Ovary (tissue), 7 donors: ENCODE measurements at regions not wholly inside any gene's neighbourhood (a gene's known extent, or its start where the extent isn't known, plus 50 kb on each side); places are given as distances from the start of the nearest gene placed in this dataset.

Source experiments
- DNase-seq, 5 donors: peaks; one replicate each; pipeline ENCODE4 v3.0.0-alpha.2; 2019 to 2020
- H3K27ac ChIP-seq, 2 donors: fragments of 200-600 bp; one replicate each; pipeline versions ENCODE4 v1.5.1 to v1.8.0; 2019 to 2022
- H3K27me3 ChIP-seq: fragments of 200-600 bp; one replicate; pipeline ENCODE4 v1.8.0; 2022
- H3K36me3 ChIP-seq: fragments of 200-600 bp; sonication (generic); one replicate; pipeline ENCODE4 v1.5.1; 2019
- H3K4me1 ChIP-seq: one replicate; pipeline ENCODE4 v1.8.1; 2013; ENCODE audit warnings: mild to moderate bottlenecking, moderate library complexity; ENCODE audit not compliant: insufficient read depth
- H3K4me3 ChIP-seq: fragments of 200-600 bp; sonication (generic); one replicate; pipeline ENCODE4 v1.5.1; 2017
- H3K9me3 ChIP-seq, 2 donors: fragments of 200-600 bp in 1 of 2; sonication (generic) in 1 of 2; one replicate each; pipeline versions ENCODE4 v1.5.1 to v1.8.1; 2013 to 2019; ENCODE audit warnings: mild to moderate bottlenecking in 1 of 2, moderate library complexity in 1 of 2
- EP300 ChIP-seq: sonication (generic); formaldehyde crosslinking; IDR thresholded peaks from one replicate; pipeline ENCODE4 v1.6.1; 2017; ENCODE audit warnings: antibody characterized with exemption
- POLR2A ChIP-seq: fragments of 450-650 bp; IDR thresholded peaks from one replicate; pipeline ENCODE4 v1.6.1; 2017; ENCODE audit warnings: antibody characterized with exemption, mild to moderate bottlenecking, moderate library complexity
- WGBS, 3 donors: extraction: QIAGEN DNeasy Blood & Tissue Kit in 1 of 3; methylation state at CpG; one replicate each; pipeline versions ENCODE4 v1.1.5 to v1.1.7; 2013 to 2017; 5-methylcytosine and 5-hydroxymethylcytosine counted together
- intact Hi-C, 4 donors: fragments of 100-400 bp; cut with DNase I; formaldehyde crosslinking; loops; one replicate each; pipeline versions ENCODE4 v1.11.0 to v1.15.1; 2022 to 2023
- TF ChIP-seq, protein P1 (sequence below), 3 donors: fragments of 450-650 bp in 2 of 3; fragments of 200-600 bp in 1 of 3; IDR thresholded peaks; one replicate each; pipeline versions ENCODE4 v1.5.1 to v1.8.0; 2016 to 2022; ENCODE audit warnings: antibody characterized with exemption in 3 of 3, mild to moderate bottlenecking in 1 of 3
- donor health status: DM: no; HTN: no; CAD: no; lungs with moderate emphysema.
- donor health status: DM: no; HTN: no; CAD: no.
- donor health status: Bipolar disorder and iron deficiency.
- donor health status: DM: no; HTN: no; CAD: no.
- donor health status: DM: yes; HTN: yes; CAD: no.

DNA sequence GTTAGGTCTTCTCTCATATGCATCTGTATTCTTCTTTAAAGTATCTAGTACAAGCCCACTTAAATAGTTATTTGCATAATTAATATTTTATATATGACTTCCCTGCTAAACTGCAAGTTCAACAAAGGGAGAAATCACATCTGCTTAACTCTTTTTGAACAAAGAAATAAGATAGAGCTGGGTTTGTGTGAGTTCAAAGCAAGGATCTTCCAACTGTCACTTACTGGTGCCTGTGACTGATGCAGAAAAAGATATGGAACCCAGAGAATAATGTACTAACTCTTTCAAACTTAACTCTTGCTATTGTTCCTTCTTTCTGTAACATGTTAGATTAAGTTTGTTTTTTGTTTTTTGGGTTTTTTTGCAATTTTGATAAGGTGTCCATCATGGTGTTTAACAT lies 71.3 kb upstream of the SP4 start:
- intact Hi-C loops = no loop called here
- no peaks in the 10 kb centered on the region for H3K4me1 ChIP-seq
- no peaks in the 10 kb centered on the region for H3K9me3 ChIP-seq
- no peak for TF ChIP-seq POLR2A
- no peak for TF ChIP-seq EP300
- TF ChIP-seq, protein P1, sequence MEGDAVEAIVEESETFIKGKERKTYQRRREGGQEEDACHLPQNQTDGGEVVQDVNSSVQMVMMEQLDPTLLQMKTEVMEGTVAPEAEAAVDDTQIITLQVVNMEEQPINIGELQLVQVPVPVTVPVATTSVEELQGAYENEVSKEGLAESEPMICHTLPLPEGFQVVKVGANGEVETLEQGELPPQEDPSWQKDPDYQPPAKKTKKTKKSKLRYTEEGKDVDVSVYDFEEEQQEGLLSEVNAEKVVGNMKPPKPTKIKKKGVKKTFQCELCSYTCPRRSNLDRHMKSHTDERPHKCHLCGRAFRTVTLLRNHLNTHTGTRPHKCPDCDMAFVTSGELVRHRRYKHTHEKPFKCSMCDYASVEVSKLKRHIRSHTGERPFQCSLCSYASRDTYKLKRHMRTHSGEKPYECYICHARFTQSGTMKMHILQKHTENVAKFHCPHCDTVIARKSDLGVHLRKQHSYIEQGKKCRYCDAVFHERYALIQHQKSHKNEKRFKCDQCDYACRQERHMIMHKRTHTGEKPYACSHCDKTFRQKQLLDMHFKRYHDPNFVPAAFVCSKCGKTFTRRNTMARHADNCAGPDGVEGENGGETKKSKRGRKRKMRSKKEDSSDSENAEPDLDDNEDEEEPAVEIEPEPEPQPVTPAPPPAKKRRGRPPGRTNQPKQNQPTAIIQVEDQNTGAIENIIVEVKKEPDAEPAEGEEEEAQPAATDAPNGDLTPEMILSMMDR (IDR thresholded peaks at IDR 0.05) = no peak
- no peak overlapping the region for H3K27ac ChIP-seq
- no peaks in the 10 kb centered on the region for H3K36me3 ChIP-seq
- no peak for DNase-seq
- H3K4me3 ChIP-seq = no peak overlapping the region
- no peaks in the 10 kb centered on the region for H3K27me3 ChIP-seq

GRCh38 chr7:21357151-21358097 lies 70.5 kb upstream of the SP4 start:
- 65 to 79% (median 70%) methylated on average over 3 of the region's 3 CpGs for WGBS, 3 donors
- no peak overlapping the region for H3K27ac ChIP-seq
- H3K36me3 ChIP-seq = no peaks in the 10 kb centered on the region
- TF ChIP-seq, protein P1 (IDR thresholded peaks at IDR 0.05) = no peak
- TF ChIP-seq EP300 (no peak), POLR2A (no peak)
- intact Hi-C loops = no loop called here
- H3K9me3 ChIP-seq = no peaks in the 10 kb centered on the region
- no peaks in the 10 kb centered on the region for H3K4me1 ChIP-seq
- DNase-seq = no peak
- no peak overlapping the region for H3K4me3 ChIP-seq
- H3K27me3 ChIP-seq = no peaks in the 10 kb centered on the region

- Histone ChIP-seq H3K9me3 (no peaks in the 10 kb centered on the region), H3K36me3 (no peaks in the 10 kb centered on the region), H3K4me1 (no peaks in the 10 kb centered on the region), H3K27me3 (no peaks in the 10 kb centered on the region), H3K27ac (no peak overlapping the region), H3K4me3 (no peak overlapping the region)
- TF ChIP-seq EP300 (no peak), POLR2A (no peak)
- TF ChIP-seq, protein P1 (IDR thresholded peaks at IDR 0.05) = no peak
- WGBS, 3 donors = 40 to 50% (median 45%) methylated on average over 5 of the region's 5 CpGs
- intact Hi-C loops = no loop called here
- no peak for DNase-seq
Observed at GRCh38 chr7:21358648-21359047, 69.2 kb upstream of the SP4 start.

- WGBS, 3 donors = 15 to 34% (median 20%) methylated on average over 1 of the region's 1 CpG
- DNase-seq = no peak
- no peaks in the 10 kb centered on the region for H3K4me1 ChIP-seq
- H3K27ac ChIP-seq = no peak overlapping the region
- intact Hi-C loops = no loop called here
- H3K36me3 ChIP-seq = no peaks in the 10 kb centered on the region
- no peaks in the 10 kb centered on the region for H3K27me3 ChIP-seq
- TF ChIP-seq, protein P1 (IDR thresholded peaks at IDR 0.05) = no peak
- TF ChIP-seq POLR2A = no peak
- no peak for TF ChIP-seq EP300
- H3K4me3 ChIP-seq = no peak overlapping the region
- H3K9me3 ChIP-seq = no peaks in the 10 kb centered on the region
Observed at GRCh38 chr7:21359163-21359562, 68.7 kb upstream of the SP4 start.
